Fibroblast of lung (primary cell): ENCODE measurements at regions not wholly inside any gene's neighbourhood (a gene's known extent, or its start where the extent isn't known, plus 50 kb on each side); places are given as distances from the start of the nearest gene placed in this dataset.
"Not testable (repeated sequence)": the region's sequence is repeated elsewhere in the genome, so short reads cannot be mapped to it uniquely, and the experiment has no call there.

ENCODE experiments used
- DNase-seq, 2 donors: peaks; one replicate each; pipeline versions ENCODE4 v3.0.0 to v3.0.0-alpha.2; 2010; ENCODE audit warnings: low read depth in 2 of 2
- H2AFZ ChIP-seq: 2 replicates; pipeline ENCODE4 v1.5.1; 2012; ENCODE audit warnings: low read length, control low read depth, inconsistent platforms
- H3K27ac ChIP-seq: 2 replicates; pipeline ENCODE4 v1.5.1; 2011; ENCODE audit warnings: low read length, control low read depth; ENCODE audit not compliant: insufficient read depth
- H3K27me3 ChIP-seq: 2 replicates; pipeline ENCODE4 v1.5.1; 2011; ENCODE audit warnings: mild to moderate bottlenecking, low read length; ENCODE audit not compliant: control insufficient read depth, insufficient read depth
- H3K36me3 ChIP-seq: 2 replicates; pipeline ENCODE4 v1.5.1; 2011; ENCODE audit warnings: low read length; ENCODE audit not compliant: control insufficient read depth, insufficient read depth
- H3K4me1 ChIP-seq: 2 replicates; pipeline ENCODE4 v1.5.1; 2011; ENCODE audit warnings: low read length; ENCODE audit not compliant: control insufficient read depth, insufficient read depth; ENCODE audit errors: extremely low read depth
- H3K4me2 ChIP-seq: 2 replicates; pipeline ENCODE4 v1.5.1; 2011; ENCODE audit warnings: low read length, control low read depth; ENCODE audit not compliant: insufficient read depth; ENCODE audit errors: extremely low read depth
- H3K4me3 ChIP-seq, 4 experiments: fragments of 200-600 bp in 1 of 4; sonication (generic) in 1 of 4; replicated peaks in 1 of 4; 2 replicates each; pipeline ENCODE4 v1.5.1; 2011 to 2016; ENCODE audit warnings: low read length in 4 of 4, low read depth in 3 of 4, mild to moderate bottlenecking in 3 of 4, control low read depth in 2 of 4, inconsistent platforms in 1 of 4, mixed read lengths in 1 of 4; ENCODE audit not compliant: insufficient read depth in 1 of 4; ENCODE audit errors: control extremely low read depth in 1 of 4
- H3K79me2 ChIP-seq: 2 replicates; pipeline ENCODE4 v1.5.1; 2012; ENCODE audit warnings: mild to moderate bottlenecking, low read length, inconsistent platforms; ENCODE audit not compliant: control insufficient read depth, insufficient read depth
- H3K9ac ChIP-seq: 2 replicates; pipeline ENCODE4 v1.5.1; 2011; ENCODE audit warnings: mild to moderate bottlenecking, low read length, control low read depth; ENCODE audit not compliant: insufficient read depth
- H3K9me3 ChIP-seq: 2 replicates; pipeline ENCODE4 v1.5.1; 2012; ENCODE audit warnings: low read depth, low read length; ENCODE audit not compliant: control insufficient read depth, insufficient read depth
- H4K20me1 ChIP-seq: 2 replicates; pipeline ENCODE4 v1.5.1; 2011; ENCODE audit warnings: low read length; ENCODE audit not compliant: control insufficient read depth, insufficient read depth; ENCODE audit errors: extremely low read depth
- EZH2 ChIP-seq: IDR thresholded peaks from 2 replicates; pipeline ENCODE4 v1.5.1; 2012; ENCODE audit warnings: low read length, control low read depth, mild to moderate bottlenecking; ENCODE audit errors: missing control alignments
- TF ChIP-seq, protein P1 (sequence below), 2 donors: IDR thresholded peaks in 1 of 2; conservative IDR thresholded peaks in 1 of 2; 1 replicate in 1 of 2; 2 replicates in 1 of 2; pipeline ENCODE4 v1.5.1; 2011 to 2012; ENCODE audit warnings: low read length in 2 of 2, control low read depth in 1 of 2, inconsistent platforms in 1 of 2, low read depth in 1 of 2, mild to moderate bottlenecking in 1 of 2

DNA sequence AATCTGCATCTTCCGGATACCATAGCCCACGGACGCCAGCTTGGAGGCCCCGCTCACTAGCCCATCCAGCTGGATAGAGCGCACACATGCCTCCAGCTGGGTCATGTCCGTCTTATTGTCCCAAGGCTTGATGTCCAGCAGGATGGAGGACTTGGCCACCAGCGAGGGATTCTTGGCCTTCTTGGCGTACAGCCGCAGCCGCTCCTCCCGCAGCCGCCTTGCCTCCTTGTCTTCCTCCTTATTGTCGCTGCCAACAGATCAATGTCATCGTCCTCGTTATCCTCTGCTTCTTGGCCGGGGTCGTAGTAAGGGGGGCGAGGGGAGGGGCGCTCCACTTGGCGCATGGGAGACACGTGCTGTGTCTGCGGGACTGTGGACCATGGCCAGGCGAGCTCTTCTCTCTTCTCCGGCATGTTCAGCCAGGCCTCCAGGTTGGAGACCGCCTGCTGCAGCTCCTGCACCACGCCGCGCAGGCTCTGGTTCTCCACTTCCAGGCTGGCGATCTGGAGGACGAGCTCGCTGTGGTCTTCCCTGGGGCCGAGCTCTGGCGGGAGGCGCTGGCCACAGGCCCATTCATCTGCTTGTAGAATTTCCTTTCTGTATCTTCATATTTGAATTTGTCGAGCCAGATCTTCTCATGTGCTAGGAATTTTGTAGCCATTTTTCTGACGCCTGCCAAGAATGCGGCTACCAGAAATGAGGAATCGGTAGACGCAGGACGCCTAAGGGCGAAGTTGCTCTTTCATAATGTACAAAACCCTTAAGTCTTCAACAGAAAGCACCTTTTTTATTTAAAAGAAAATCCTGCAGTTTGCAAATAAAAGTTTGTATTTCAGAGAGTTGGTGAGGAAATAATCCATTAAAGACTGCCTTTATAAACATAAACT, 60.1 kb upstream of the PTPRK start:
- H3K4me2 ChIP-seq = no peak overlapping the region
- H3K4me3 ChIP-seq = no peak overlapping the region
- H3K36me3 ChIP-seq = no peaks in the 10 kb centered on the region
- no peak overlapping the region for H3K9ac ChIP-seq
- H3K9me3 ChIP-seq = no peaks in the 10 kb centered on the region
- H3K27ac ChIP-seq = no peak overlapping the region
- no peaks in the 10 kb centered on the region for H4K20me1 ChIP-seq
- H3K27me3 ChIP-seq = no peaks in the 10 kb centered on the region
- no peak for DNase-seq
- TF ChIP-seq EZH2 = no peak
- TF ChIP-seq, protein P1, sequence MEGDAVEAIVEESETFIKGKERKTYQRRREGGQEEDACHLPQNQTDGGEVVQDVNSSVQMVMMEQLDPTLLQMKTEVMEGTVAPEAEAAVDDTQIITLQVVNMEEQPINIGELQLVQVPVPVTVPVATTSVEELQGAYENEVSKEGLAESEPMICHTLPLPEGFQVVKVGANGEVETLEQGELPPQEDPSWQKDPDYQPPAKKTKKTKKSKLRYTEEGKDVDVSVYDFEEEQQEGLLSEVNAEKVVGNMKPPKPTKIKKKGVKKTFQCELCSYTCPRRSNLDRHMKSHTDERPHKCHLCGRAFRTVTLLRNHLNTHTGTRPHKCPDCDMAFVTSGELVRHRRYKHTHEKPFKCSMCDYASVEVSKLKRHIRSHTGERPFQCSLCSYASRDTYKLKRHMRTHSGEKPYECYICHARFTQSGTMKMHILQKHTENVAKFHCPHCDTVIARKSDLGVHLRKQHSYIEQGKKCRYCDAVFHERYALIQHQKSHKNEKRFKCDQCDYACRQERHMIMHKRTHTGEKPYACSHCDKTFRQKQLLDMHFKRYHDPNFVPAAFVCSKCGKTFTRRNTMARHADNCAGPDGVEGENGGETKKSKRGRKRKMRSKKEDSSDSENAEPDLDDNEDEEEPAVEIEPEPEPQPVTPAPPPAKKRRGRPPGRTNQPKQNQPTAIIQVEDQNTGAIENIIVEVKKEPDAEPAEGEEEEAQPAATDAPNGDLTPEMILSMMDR (conservative IDR thresholded peaks at IDR 0.05 in 1 of 2, IDR thresholded peaks at IDR 0.05 in 1 of 2; ENCODE audit: low read depth in 1 of 2, low read length in 2 of 2) = no peak
- H3K79me2 ChIP-seq = no peaks in the 10 kb centered on the region
- no peak overlapping the region for H2AFZ ChIP-seq
- H3K4me1 ChIP-seq = no peaks in the 10 kb centered on the region

DNA sequence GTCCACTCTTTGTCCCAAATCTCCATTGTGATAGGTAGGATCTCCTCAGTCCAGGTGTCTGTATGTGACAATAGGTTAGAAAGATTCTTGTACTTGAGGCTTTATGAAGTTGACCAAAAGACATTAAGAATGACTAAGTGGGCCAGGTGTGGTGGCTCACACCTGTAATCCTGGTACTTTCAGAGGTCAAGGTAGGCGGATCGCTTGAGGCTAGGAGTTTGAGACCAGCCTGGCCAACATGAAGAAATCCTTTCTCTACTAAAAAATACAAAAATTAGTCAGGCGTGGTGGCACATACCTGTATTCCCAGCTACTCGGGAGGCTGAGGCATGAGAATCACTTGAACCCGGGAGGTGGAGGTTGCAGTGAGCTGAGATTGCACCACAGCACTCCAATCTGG, 54.9 kb upstream of the PTPRK start:
- H3K27me3 ChIP-seq, H2AFZ ChIP-seq, H3K9me3 ChIP-seq, H3K36me3 ChIP-seq, H3K4me1 ChIP-seq, H3K4me2 ChIP-seq, H3K4me3 ChIP-seq, H3K9ac ChIP-seq, H3K27ac ChIP-seq, H3K79me2 ChIP-seq, H4K20me1 ChIP-seq, DNase-seq: not testable (repeated sequence)

DNA sequence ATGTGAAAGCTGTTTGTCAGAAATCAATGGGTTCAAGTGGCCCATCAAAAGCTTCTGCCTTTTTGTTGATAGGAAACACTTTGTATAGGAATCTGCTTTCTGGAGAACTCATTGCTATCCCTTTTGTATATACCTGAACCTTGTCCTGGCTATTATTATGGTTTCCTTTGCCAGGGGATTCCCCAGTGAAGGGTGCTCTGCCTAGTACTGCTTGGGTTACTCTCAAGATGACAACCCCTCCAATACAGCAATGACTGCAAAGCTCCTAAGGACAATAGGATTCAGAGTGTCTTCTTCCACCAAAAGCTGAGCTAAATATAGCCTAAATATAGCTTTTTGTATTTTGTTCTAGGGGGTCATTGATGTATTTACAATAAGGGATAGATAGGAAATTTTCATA, 54.0 kb upstream of the PTPRK start:
- no peak overlapping the region for H3K4me3 ChIP-seq
- no peaks in the 10 kb centered on the region for H4K20me1 ChIP-seq
- H2AFZ ChIP-seq = no peak overlapping the region
- TF ChIP-seq, protein P1 (conservative IDR thresholded peaks at IDR 0.05 in 1 of 2, IDR thresholded peaks at IDR 0.05 in 1 of 2; ENCODE audit: low read depth in 1 of 2, low read length in 2 of 2) = no peak
- no peak for TF ChIP-seq EZH2
- H3K9me3 ChIP-seq = no peaks in the 10 kb centered on the region
- H3K4me2 ChIP-seq = no peak overlapping the region
- no peak overlapping the region for H3K27ac ChIP-seq
- H3K9ac ChIP-seq = no peak overlapping the region
- no peaks in the 10 kb centered on the region for H3K36me3 ChIP-seq
- no peaks in the 10 kb centered on the region for H3K27me3 ChIP-seq
- H3K79me2 ChIP-seq = no peaks in the 10 kb centered on the region
- peaks cover 5% of the 10 kb centered on the region for H3K4me1 ChIP-seq
- no peak for DNase-seq
